Endometrium (tissue), 2 donors: ENCODE measurements at regions not wholly inside any gene's neighbourhood (a gene's known extent, or its start where the extent isn't known, plus 50 kb on each side); places are given as distances from the start of the nearest gene placed in this dataset.

Experiments
- FAIRE-seq: peaks from 2 replicates; lab custom pipeline; 2012; peaks lifted over from hg19 to GRCh38; lab: Jason Lieb, UNC
- donor health status: control.
- donor health status: control.

- FAIRE-seq, result no peak
These were observed 51.4 kb upstream of the KANK4 start for GRCh38 chr1:62370594-62370993.

- no peak for FAIRE-seq
These were observed 52.1 kb upstream of the KANK4 start for GRCh38 chr1:62371375-62371774.

DNA sequence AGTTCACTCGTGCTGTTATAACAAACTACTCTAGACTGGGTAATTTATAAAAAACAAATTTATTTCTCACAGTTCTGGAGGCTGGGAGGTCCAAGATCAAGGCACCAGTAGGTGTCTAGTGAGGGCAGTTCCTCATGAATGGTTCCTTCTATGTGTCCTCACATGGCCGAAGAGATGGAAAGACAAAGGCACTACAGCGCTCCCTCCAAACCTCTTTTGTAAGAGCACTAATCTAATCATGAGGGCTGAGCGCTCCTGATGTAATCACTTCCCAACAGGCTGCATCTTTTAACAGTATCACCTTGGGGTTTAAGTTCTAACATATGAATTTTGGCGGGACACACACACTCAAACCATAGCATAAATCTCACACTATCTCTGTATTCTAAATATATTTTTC lies 54.0 kb upstream of the KANK4 start:
- no peak for FAIRE-seq

GRCh38 chr1:62377043-62377562 lies 57.9 kb upstream of the KANK4 start:
- FAIRE-seq, result no peak

DNA sequence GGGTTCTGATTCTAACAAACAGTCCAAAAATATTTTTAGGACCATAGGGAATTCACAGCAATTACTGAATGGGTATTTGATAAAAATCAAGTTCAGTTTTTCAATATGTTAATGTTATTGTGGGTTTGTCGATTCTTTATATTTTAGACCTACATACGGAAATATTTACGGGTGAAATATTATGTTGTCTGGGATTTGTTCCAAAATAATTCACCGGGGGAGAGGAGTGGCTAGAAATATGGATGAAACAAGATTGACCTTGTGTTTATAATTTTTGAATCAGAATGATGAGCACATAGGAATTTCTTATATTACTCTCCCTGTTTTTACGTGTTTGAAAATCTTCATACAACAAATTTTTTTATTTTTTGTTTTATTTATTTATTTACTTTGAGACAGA lies 56.7 kb upstream of the USP1 start:
- no peak for FAIRE-seq

DNA sequence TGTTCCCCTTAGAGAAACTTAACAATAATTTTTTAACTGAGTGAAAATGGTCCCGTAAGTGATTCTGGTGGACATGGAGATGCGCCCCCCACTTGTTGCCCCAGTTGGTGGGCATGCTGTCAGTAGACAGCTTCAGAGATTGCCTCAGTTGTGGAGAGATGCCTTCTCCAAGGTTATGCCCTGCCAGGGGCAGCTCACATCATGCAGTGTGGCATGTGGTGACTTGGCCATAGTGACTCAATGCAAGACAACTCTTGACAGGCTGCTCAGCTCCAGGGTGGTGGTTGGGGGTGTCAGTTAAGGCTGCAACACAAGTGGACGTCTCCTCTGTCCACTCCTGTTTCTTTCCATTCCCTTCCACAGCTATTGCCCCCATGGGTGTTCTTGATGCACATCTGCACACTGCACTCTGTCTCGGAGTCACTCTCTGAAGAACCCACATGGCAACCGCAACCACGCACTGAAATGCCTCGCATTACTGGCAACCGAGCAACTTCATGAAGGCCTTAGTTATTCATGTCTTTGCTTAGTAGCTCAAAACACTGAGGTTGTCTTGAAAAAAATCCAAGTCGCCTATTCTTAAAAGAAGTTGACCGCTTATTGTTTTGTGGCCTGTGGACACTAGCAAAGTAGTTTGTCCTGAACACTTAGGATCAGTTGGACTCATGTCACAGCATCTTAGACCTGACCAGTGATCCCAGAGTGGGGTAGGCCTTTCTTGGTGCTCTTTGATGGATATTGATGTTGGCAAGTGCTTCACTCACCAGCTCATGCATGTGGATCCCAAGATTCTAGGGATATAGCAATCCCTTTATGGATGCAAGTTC lies 54.8 kb upstream of the USP1 start:
- no peak for FAIRE-seq

GRCh38 chr1:62382658-62382955 lies 54.2 kb upstream of the USP1 start:
- no peak for FAIRE-seq

DNA sequence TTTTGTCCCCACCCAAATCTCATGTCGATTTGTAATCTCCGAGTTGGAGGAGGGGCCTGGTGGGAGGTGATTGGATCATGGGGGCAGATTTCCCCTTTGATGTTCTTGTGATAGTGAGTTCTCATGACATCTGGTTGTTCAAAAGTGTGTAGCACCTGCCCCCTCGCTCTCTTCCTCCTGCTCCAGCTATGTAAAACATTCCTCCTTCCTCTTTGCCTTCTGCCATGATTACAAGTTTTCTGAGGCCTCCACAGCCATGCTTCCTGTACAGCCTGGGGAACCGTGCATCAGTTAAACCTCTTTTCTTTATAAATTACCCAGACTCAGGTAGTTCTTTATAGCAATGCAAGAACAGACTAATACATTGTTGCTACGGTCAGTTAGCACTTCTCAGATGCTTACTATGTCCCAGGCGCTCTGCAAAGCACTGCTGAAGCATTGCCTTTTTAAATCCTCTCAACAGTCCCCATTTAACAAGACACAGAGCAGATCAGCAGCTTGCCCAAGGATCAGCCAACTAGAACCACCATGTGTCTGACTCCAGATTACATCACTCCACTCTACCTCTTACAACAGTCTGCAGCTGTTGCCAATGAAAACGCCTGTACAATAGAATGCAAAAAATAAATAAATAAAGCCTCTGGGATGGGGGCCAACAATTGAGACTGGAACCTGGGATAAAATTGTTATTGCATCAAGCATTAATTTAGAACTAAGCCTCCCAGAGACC lies 52.4 kb upstream of the USP1 start:
- peak; percentile 85 for FAIRE-seq

- FAIRE-seq, result no peak
These were observed 50.9 kb upstream of the USP1 start for GRCh38 chr1:62385923-62386322.

DNA sequence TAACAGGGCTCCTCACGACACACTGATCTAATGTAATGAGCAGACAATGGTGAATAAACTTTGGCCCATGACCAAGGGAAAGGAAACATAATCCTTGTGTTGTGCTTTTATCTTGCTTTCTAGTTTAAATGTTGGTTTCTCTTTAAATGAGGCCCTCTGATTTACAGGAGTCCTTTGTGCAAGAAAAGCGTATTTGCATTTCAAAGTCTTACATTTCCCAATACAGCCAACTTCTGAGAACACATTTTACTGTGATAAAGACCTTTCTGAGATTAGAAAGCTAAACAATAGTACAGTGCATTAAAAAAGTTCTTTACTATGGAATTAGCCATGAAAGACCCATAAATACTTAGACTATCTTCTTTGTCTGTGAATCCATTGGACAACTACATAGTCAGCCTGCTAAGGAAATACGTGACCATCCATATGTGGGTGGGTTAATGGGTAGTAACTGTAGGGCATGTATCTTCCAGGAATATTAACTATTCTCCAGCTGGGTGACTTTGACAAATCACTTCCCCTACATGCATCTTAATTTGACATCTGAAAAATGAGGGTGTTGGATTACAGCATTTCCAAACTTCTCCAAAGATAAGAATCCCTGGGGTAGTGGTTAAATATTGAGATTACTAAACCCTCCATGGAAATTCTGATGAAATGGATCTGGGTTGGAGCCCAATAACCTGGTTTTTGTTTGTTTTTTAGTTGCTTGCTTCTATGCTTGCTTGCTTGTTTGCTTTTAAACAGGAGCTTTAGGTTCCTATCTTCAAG lies 50.3 kb upstream of the USP1 start:
- FAIRE-seq, result no peak
